ENCODE measurements at regions not wholly inside any gene's neighbourhood (a gene's known extent, or its start where the extent isn't known, plus 50 kb on each side); places are given as distances from the start of the nearest gene placed in this dataset.

GRCh38 chr13:62084728-62085127 is 669.1 kb upstream of the PCDH20 start:
- POLR2A ChIA-PET = no interaction called here
- no peak overlapping the region for H3K4me3 ChIP-seq (ENCODE audit: low read depth, low read length)
- no peak for TF ChIP-seq CTCF (IDR thresholded peaks at IDR 0.05; ENCODE audit: insufficient read depth, low read length, missing control alignments)
- CTCF ChIA-PET = no interaction called here
- DNase-seq (ENCODE audit: low read depth, low spot score) = no peak

GRCh38 chr13:62067821-62068220 is 652.2 kb upstream of the PCDH20 start:
- no peak for DNase-seq (ENCODE audit: low read depth, low spot score)
- POLR2A ChIA-PET = no interaction called here
- no peak for TF ChIP-seq CTCF (IDR thresholded peaks at IDR 0.05; ENCODE audit: insufficient read depth, low read length, missing control alignments)
- CTCF ChIA-PET = no interaction called here
- no peak overlapping the region for H3K4me3 ChIP-seq (ENCODE audit: low read depth, low read length)

GRCh38 chr13:62065016-62065415 is 649.4 kb upstream of the PCDH20 start:
- no peak for DNase-seq (ENCODE audit: low read depth, low spot score)
- ChIA-PET CTCF (no interaction called here), POLR2A (no interaction called here)
- no peak for TF ChIP-seq CTCF (IDR thresholded peaks at IDR 0.05; ENCODE audit: insufficient read depth, low read length, missing control alignments)
- H3K4me3 ChIP-seq (ENCODE audit: low read depth, low read length) = no peak overlapping the region

GRCh38 chr13:62061751-62062150 is 646.1 kb upstream of the PCDH20 start:
- no peak for DNase-seq (ENCODE audit: low read depth, low spot score)
- no peak overlapping the region for H3K4me3 ChIP-seq (ENCODE audit: low read depth, low read length)
- ChIA-PET CTCF (no interaction called here), POLR2A (no interaction called here)
- TF ChIP-seq CTCF (IDR thresholded peaks at IDR 0.05; ENCODE audit: insufficient read depth, low read length, missing control alignments) = no peak

- POLR2A ChIA-PET = no interaction called here
- CTCF ChIA-PET = no interaction called here
- no peak for DNase-seq (ENCODE audit: low read depth, low spot score)
- H3K4me3 ChIP-seq (ENCODE audit: low read depth, low read length) = no peak overlapping the region
- TF ChIP-seq CTCF (IDR thresholded peaks at IDR 0.05; ENCODE audit: insufficient read depth, low read length, missing control alignments) = no peak
These were observed 644.9 kb upstream of the PCDH20 start for GRCh38 chr13:62060570-62060969.

GRCh38 chr13:62057286-62057685 is 641.6 kb upstream of the PCDH20 start:
- H3K4me3 ChIP-seq (ENCODE audit: low read depth, low read length) = no peak overlapping the region
- CTCF ChIA-PET = no interaction called here
- POLR2A ChIA-PET = no interaction called here
- DNase-seq (ENCODE audit: low read depth, low spot score) = no peak
- TF ChIP-seq CTCF (IDR thresholded peaks at IDR 0.05; ENCODE audit: insufficient read depth, low read length, missing control alignments) = no peak
